Vagina (tissue), 2 donors: ENCODE measurements at regions not wholly inside any gene's neighbourhood (a gene's known extent, or its start where the extent isn't known, plus 50 kb on each side); places are given as distances from the start of the nearest gene placed in this dataset.

Experiments
- CTCF ChIP-seq, 3 experiments: fragments of 450-650 bp in 2 of 3; fragments of 200-600 bp in 1 of 3; sonication (generic) in 1 of 3; IDR thresholded peaks; one replicate each; pipeline ENCODE4 v1.5.1; 2017 to 2019; ENCODE audit warnings: antibody characterized with exemption in 3 of 3, mild to moderate bottlenecking in 2 of 3, moderate library complexity in 2 of 3
- POLR2A ChIP-seq, 2 donors: fragments of 450-650 bp; IDR thresholded peaks; one replicate each; pipeline ENCODE4 v1.6.1; 2017; ENCODE audit warnings: antibody characterized with exemption in 2 of 2, mild to moderate bottlenecking in 2 of 2, moderate library complexity in 2 of 2

GRCh38 chr14:34277191-34277590, 184.8 kb downstream of the SPTSSA start:
- TF ChIP-seq CTCF (IDR thresholded peaks at IDR 0.05) = no peak
- TF ChIP-seq POLR2A (IDR thresholded peaks at IDR 0.05) = no peak
